Astrocyte (in vitro differentiated cells and primary cell): ENCODE measurements at regions not wholly inside any gene's neighbourhood (a gene's known extent, or its start where the extent isn't known, plus 50 kb on each side); places are given as distances from the start of the nearest gene placed in this dataset.
"Not testable (repeated sequence)": the region's sequence is repeated elsewhere in the genome, so short reads cannot be mapped to it uniquely, and the experiment has no call there.

Experiments used
- DNase-seq: peaks from one replicate; pipeline ENCODE4 v3.0.0-alpha.2; 2010; ENCODE audit warnings: low read depth
- FAIRE-seq: peaks from 2 replicates; lab custom pipeline; 2011; peaks lifted over from hg19 to GRCh38; lab: Jason Lieb, UNC
- H2AFZ ChIP-seq: 2 replicates; pipeline ENCODE4 v1.6.0; 2012; ENCODE audit warnings: low read depth, low read length, inconsistent platforms
- H3K27ac ChIP-seq: 2 replicates; pipeline ENCODE4 v1.5.1; 2011; ENCODE audit warnings: low read depth, low read length, inconsistent platforms
- H3K27me3 ChIP-seq: 2 replicates; pipeline ENCODE4 v1.6.0; 2011; ENCODE audit warnings: low read length, inconsistent platforms; ENCODE audit not compliant: insufficient read depth
- H3K36me3 ChIP-seq: 2 replicates; pipeline ENCODE4 v1.5.1; 2011; ENCODE audit warnings: low read length, inconsistent platforms; ENCODE audit not compliant: insufficient read depth
- H3K4me1 ChIP-seq: 2 replicates; pipeline ENCODE4 v1.5.1; 2011; ENCODE audit warnings: low read length, inconsistent platforms; ENCODE audit not compliant: insufficient read depth
- H3K4me2 ChIP-seq: 2 replicates; pipeline ENCODE4 v1.6.0; 2012; ENCODE audit warnings: low read length, inconsistent platforms
- H3K4me3 ChIP-seq: 2 replicates; pipeline ENCODE4 v1.5.1; 2011; ENCODE audit warnings: low read depth, mild to moderate bottlenecking, low read length, inconsistent platforms; ENCODE audit not compliant: insufficient read depth
- H3K79me2 ChIP-seq: 2 replicates; pipeline ENCODE4 v1.6.0; 2012; ENCODE audit warnings: mild to moderate bottlenecking, low read length, inconsistent platforms; ENCODE audit not compliant: insufficient read depth
- H3K9ac ChIP-seq: 2 replicates; pipeline ENCODE4 v1.6.0; 2012; ENCODE audit warnings: mild to moderate bottlenecking, low read length, inconsistent platforms
- H3K9me3 ChIP-seq: 2 replicates; pipeline ENCODE4 v1.5.1; 2012; ENCODE audit warnings: low read depth, mild to moderate bottlenecking, low read length, inconsistent platforms; ENCODE audit not compliant: insufficient read depth
- H4K20me1 ChIP-seq: 2 replicates; pipeline ENCODE4 v1.6.0; 2012; ENCODE audit warnings: low read length, inconsistent platforms; ENCODE audit not compliant: insufficient read depth
- H3K27ac Mint-ChIP-seq: one replicate; pipeline ENCODE4 v1.8.0; 2021; ENCODE audit warnings: mild to moderate bottlenecking, mixed read lengths; ENCODE audit not compliant: unreplicated experiment
- H3K27me3 Mint-ChIP-seq: one replicate; pipeline ENCODE4 v1.8.0; 2021; ENCODE audit warnings: low read depth, mixed read lengths; ENCODE audit not compliant: unreplicated experiment
- H3K36me3 Mint-ChIP-seq: one replicate; pipeline ENCODE4 v1.8.0; 2021; ENCODE audit warnings: low read depth, mixed read lengths; ENCODE audit not compliant: unreplicated experiment
- H3K4me1 Mint-ChIP-seq: one replicate; pipeline ENCODE4 v1.8.0; 2021; ENCODE audit warnings: low read depth, mixed read lengths; ENCODE audit not compliant: unreplicated experiment
- H3K4me3 Mint-ChIP-seq: one replicate; pipeline ENCODE4 v1.8.0; 2021; ENCODE audit warnings: mild to moderate bottlenecking, moderate library complexity, mixed read lengths; ENCODE audit not compliant: unreplicated experiment
- H3K9me3 Mint-ChIP-seq: one replicate; pipeline ENCODE4 v1.8.0; 2021; ENCODE audit warnings: mild to moderate bottlenecking, mixed read lengths; ENCODE audit not compliant: unreplicated experiment
- EZH2 ChIP-seq: IDR thresholded peaks from 2 replicates; pipeline ENCODE4 v1.6.1; 2012; ENCODE audit warnings: mild to moderate bottlenecking, low read length, inconsistent platforms; ENCODE audit not compliant: insufficient read depth
- TF ChIP-seq, protein P1 (sequence below): IDR thresholded peaks from 2 replicates; pipeline ENCODE4 v1.5.1; 2011; ENCODE audit warnings: low read depth, mild to moderate bottlenecking, inconsistent platforms, low read length, moderate library complexity; ENCODE audit not compliant: insufficient read depth

DNA sequence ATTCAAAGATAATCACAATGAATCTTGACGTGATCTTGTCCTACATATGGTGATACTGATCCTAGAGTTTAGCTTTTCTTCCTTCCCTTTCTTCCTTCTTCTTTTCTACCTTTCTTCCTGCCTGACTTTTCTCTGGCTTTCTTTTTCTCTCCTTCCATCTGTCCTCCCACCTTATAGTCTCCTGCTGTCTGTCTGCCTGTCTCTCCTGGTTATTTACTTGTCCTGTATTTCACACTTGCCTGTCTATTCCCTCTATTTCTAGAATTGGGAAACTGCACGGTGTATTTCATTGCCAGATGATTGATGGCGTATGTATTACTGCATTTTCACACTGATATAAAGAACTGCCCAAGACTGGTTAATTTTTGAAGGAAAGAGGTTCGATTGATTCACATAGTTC is 718.1 kb upstream of the CDH6 start:
- Histone ChIP-seq H3K27ac (no peak overlapping the region), H3K4me3 (no peak overlapping the region), H3K4me1 (no peaks in the 10 kb centered on the region), H3K9me3 (no peaks in the 10 kb centered on the region), H3K9ac (no peak overlapping the region), H3K36me3 (no peaks in the 10 kb centered on the region), H2AFZ (no peak overlapping the region), H3K4me2 (no peak overlapping the region), H3K27me3 (no peaks in the 10 kb centered on the region), H3K79me2 (no peaks in the 10 kb centered on the region), H4K20me1 (no peaks in the 10 kb centered on the region)
- no peak for TF ChIP-seq EZH2
- TF ChIP-seq, protein P1, sequence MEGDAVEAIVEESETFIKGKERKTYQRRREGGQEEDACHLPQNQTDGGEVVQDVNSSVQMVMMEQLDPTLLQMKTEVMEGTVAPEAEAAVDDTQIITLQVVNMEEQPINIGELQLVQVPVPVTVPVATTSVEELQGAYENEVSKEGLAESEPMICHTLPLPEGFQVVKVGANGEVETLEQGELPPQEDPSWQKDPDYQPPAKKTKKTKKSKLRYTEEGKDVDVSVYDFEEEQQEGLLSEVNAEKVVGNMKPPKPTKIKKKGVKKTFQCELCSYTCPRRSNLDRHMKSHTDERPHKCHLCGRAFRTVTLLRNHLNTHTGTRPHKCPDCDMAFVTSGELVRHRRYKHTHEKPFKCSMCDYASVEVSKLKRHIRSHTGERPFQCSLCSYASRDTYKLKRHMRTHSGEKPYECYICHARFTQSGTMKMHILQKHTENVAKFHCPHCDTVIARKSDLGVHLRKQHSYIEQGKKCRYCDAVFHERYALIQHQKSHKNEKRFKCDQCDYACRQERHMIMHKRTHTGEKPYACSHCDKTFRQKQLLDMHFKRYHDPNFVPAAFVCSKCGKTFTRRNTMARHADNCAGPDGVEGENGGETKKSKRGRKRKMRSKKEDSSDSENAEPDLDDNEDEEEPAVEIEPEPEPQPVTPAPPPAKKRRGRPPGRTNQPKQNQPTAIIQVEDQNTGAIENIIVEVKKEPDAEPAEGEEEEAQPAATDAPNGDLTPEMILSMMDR, result no peak
- no peak for FAIRE-seq
- DNase-seq, result no peak
- Mint-ChIP-seq H3K27me3 (no peaks in the 10 kb centered on the region), H3K4me1 (no peaks in the 10 kb centered on the region), H3K27ac (no peak overlapping the region), H3K4me3 (no peak overlapping the region), H3K36me3 (no peaks in the 10 kb centered on the region), H3K9me3 (peaks cover 17% of the 10 kb centered on the region)

GRCh38 chr5:30469691-30470090 is 723.8 kb upstream of the CDH6 start:
- Histone ChIP-seq H3K36me3 (no peaks in the 10 kb centered on the region), H3K9ac (no peak overlapping the region), H3K79me2 (no peaks in the 10 kb centered on the region), H2AFZ (no peak overlapping the region), H4K20me1 (no peaks in the 10 kb centered on the region), H3K27me3 (no peaks in the 10 kb centered on the region), H3K27ac (no peak overlapping the region), H3K4me2 (no peak overlapping the region), H3K9me3 (no peaks in the 10 kb centered on the region), H3K4me1 (no peaks in the 10 kb centered on the region), H3K4me3 (no peak overlapping the region)
- Mint-ChIP-seq H3K27me3 (no peaks in the 10 kb centered on the region), H3K27ac (no peak overlapping the region), H3K36me3 (no peaks in the 10 kb centered on the region), H3K9me3 (peaks cover 2% of the 10 kb centered on the region), H3K4me1 (no peaks in the 10 kb centered on the region), H3K4me3 (no peak overlapping the region)
- TF ChIP-seq EZH2, result no peak
- TF ChIP-seq, protein P1, result no peak
- DNase-seq, result no peak
- no peak for FAIRE-seq

GRCh38 chr5:30458681-30459080 is 734.8 kb upstream of the CDH6 start:
- Histone ChIP-seq H3K4me3 (no peak overlapping the region), H4K20me1 (no peaks in the 10 kb centered on the region), H3K4me2 (no peak overlapping the region), H3K9ac (no peak overlapping the region), H3K36me3 (no peaks in the 10 kb centered on the region), H3K79me2 (no peaks in the 10 kb centered on the region), H3K4me1 (no peaks in the 10 kb centered on the region), H3K9me3 (no peaks in the 10 kb centered on the region), H3K27me3 (no peaks in the 10 kb centered on the region), H2AFZ (no peak overlapping the region), H3K27ac (no peak overlapping the region)
- Mint-ChIP-seq H3K27me3 (no peaks in the 10 kb centered on the region), H3K4me1 (peaks cover 3% of the 10 kb centered on the region), H3K4me3 (no peak overlapping the region), H3K9me3 (no peaks in the 10 kb centered on the region), H3K27ac (no peak overlapping the region), H3K36me3 (no peaks in the 10 kb centered on the region)
- DNase-seq, result no peak
- no peak for TF ChIP-seq EZH2
- TF ChIP-seq, protein P1, result no peak
- no peak for FAIRE-seq

GRCh38 chr5:30455484-30455883 is 738.0 kb upstream of the CDH6 start:
- H3K9me3 Mint-ChIP-seq, H3K36me3 ChIP-seq, H3K27me3 Mint-ChIP-seq, DNase-seq, H3K9ac ChIP-seq, H3K4me1 ChIP-seq, H3K4me3 Mint-ChIP-seq, H2AFZ ChIP-seq, H3K4me2 ChIP-seq, H3K4me3 ChIP-seq, FAIRE-seq, H3K79me2 ChIP-seq, H3K27ac Mint-ChIP-seq, H3K36me3 Mint-ChIP-seq, H3K4me1 Mint-ChIP-seq, H4K20me1 ChIP-seq, H3K9me3 ChIP-seq, H3K27ac ChIP-seq, H3K27me3 ChIP-seq: not testable (repeated sequence)
